GM23338 (cell line): ENCODE measurements at regions not wholly inside any gene's neighbourhood (a gene's known extent, or its start where the extent isn't known, plus 50 kb on each side); places are given as distances from the start of the nearest gene placed in this dataset.
A peak's percentile ranks its signal among the peaks of the same experiment; 100 is the strongest.

Source experiments
- ATAC-seq: fragments of 200-7000 bp; cut with Tn5 transposase; 3 replicates; pipeline ENCODE4 v1.9.1; 2020
- DNase-seq: peaks from one replicate; pipeline ENCODE4 v3.0.0-alpha.2; 2015; ENCODE audit warnings: low spot score
- H2AFZ ChIP-seq: fragments of 200-600 bp; sonication (generic); 2 replicates; pipeline ENCODE4 v1.8.0; 2016; ENCODE audit warnings: antibody characterized with exemption, mild to moderate bottlenecking, moderate library complexity
- H3F3A ChIP-seq: fragments of 200-600 bp; sonication (generic); replicated peaks from 2 replicates; pipeline ENCODE4 v1.8.0; 2017; ENCODE audit warnings: antibody characterized with exemption, mixed run types, low read depth
- H3K27ac ChIP-seq: fragments of 200-600 bp; sonication (generic); 2 replicates; pipeline ENCODE4 v1.6.1; 2016; ENCODE audit warnings: low read depth
- H3K27me3 ChIP-seq: fragments of 200-600 bp; sonication (generic); 2 replicates; pipeline ENCODE4 v1.8.0; 2016; ENCODE audit warnings: mild to moderate bottlenecking, mixed run types, moderate library complexity; ENCODE audit not compliant: insufficient read depth
- H3K36me3 ChIP-seq: fragments of 200-600 bp; sonication (generic); 2 replicates; pipeline ENCODE4 v1.8.0; 2016; ENCODE audit warnings: mild to moderate bottlenecking; ENCODE audit not compliant: insufficient read depth
- H3K4me1 ChIP-seq: fragments of 200-600 bp; sonication (generic); 2 replicates; pipeline ENCODE4 v1.8.0; 2016; ENCODE audit warnings: mild to moderate bottlenecking, moderate library complexity; ENCODE audit not compliant: insufficient read depth
- H3K4me2 ChIP-seq: fragments of 200-600 bp; sonication (generic); 2 replicates; pipeline ENCODE4 v1.7.1; 2017; ENCODE audit warnings: mixed run types
- H3K4me3 ChIP-seq: fragments of 200-600 bp; sonication (generic); 2 replicates; pipeline ENCODE4 v1.6.1; 2016; ENCODE audit warnings: mixed run types
- H3K79me2 ChIP-seq: fragments of 200-600 bp; sonication (generic); replicated peaks from 2 replicates; pipeline ENCODE4 v1.8.0; 2017; ENCODE audit warnings: mild to moderate bottlenecking; ENCODE audit not compliant: insufficient read depth
- H3K9me2 ChIP-seq: fragments of 200-600 bp; sonication (generic); 2 replicates; pipeline ENCODE4 v1.8.0; 2017; ENCODE audit not compliant: insufficient read depth
- H4K20me1 ChIP-seq: fragments of 200-600 bp; sonication (generic); replicated peaks from 2 replicates; pipeline ENCODE4 v1.8.0; 2017; ENCODE audit warnings: mild to moderate bottlenecking; ENCODE audit not compliant: insufficient read depth
- H3K27ac Mint-ChIP-seq: 2 replicates; pipeline ENCODE4 v1.8.0; 2020; ENCODE audit warnings: inconsistent platforms, mild to moderate bottlenecking, moderate library complexity, mixed read lengths
- H3K27me3 Mint-ChIP-seq: 3 replicates; pipeline ENCODE4 v1.8.0; 2022; ENCODE audit warnings: low read depth, mild to moderate bottlenecking, moderate library complexity, mixed read lengths, inconsistent platforms; ENCODE audit not compliant: insufficient read depth, poor library complexity
- H3K36me3 Mint-ChIP-seq: 3 replicates; pipeline ENCODE4 v1.8.0; 2021; ENCODE audit warnings: low read depth, mild to moderate bottlenecking, inconsistent platforms, moderate library complexity, mixed read lengths
- H3K4me1 Mint-ChIP-seq: 3 replicates; pipeline ENCODE4 v1.8.0; 2020; ENCODE audit warnings: mild to moderate bottlenecking, inconsistent platforms, mixed read lengths
- H3K4me3 Mint-ChIP-seq: 3 replicates; pipeline ENCODE4 v1.8.0; 2021; ENCODE audit warnings: moderate library complexity, mild to moderate bottlenecking, inconsistent platforms, mixed read lengths
- H3K9me3 Mint-ChIP-seq: 3 replicates; pipeline ENCODE4 v1.8.0; 2020; ENCODE audit warnings: moderate library complexity, mild to moderate bottlenecking, inconsistent platforms, mixed read lengths
- CREB1 ChIP-seq: fragments of 250-450 bp; sonication (Bioruptor Pico); IDR thresholded peaks from 2 replicates; pipeline ENCODE4 v1.5.0; 2020; ENCODE audit warnings: low read depth, mild to moderate bottlenecking, moderate library complexity
- ETS1 ChIP-seq: IDR thresholded peaks from 2 replicates; pipeline ENCODE4 v1.6.1; 2016; ENCODE audit warnings: antibody characterized with exemption
- EZH2 ChIP-seq: fragments of 200-600 bp; sonication (generic); IDR thresholded peaks from one replicate; pipeline ENCODE4 v1.8.0; 2017; ENCODE audit warnings: antibody characterized with exemption, mild to moderate bottlenecking, low read depth; ENCODE audit not compliant: unreplicated experiment
- EZH2phosphoT487 ChIP-seq: fragments of 200-600 bp; sonication (generic); IDR thresholded peaks from one replicate; pipeline ENCODE4 v1.8.1; 2018; ENCODE audit warnings: antibody characterized with exemption; ENCODE audit not compliant: unreplicated experiment
- JUNB ChIP-seq: IDR thresholded peaks from one replicate; pipeline ENCODE4 v1.6.1; 2016; ENCODE audit warnings: antibody characterized with exemption; ENCODE audit not compliant: unreplicated experiment
- NANOG ChIP-seq: IDR thresholded peaks from 2 replicates; pipeline ENCODE4 v1.6.1; 2016; ENCODE audit warnings: antibody characterized with exemption, borderline replicate concordance
- POLR2AphosphoS5 ChIP-seq: IDR thresholded peaks from 2 replicates; pipeline ENCODE4 v1.6.1; 2016; ENCODE audit warnings: antibody characterized with exemption, low read depth
- REST ChIP-seq: IDR thresholded peaks from one replicate; pipeline ENCODE4 v1.6.1; 2018; ENCODE audit warnings: antibody characterized with exemption; ENCODE audit not compliant: unreplicated experiment
- ZNF114 ChIP-seq: fragments of 250-450 bp; sonication (Bioruptor Pico); IDR thresholded peaks from 2 replicates; pipeline ENCODE4 v1.5.0; 2020; ENCODE audit warnings: mild to moderate bottlenecking, moderate library complexity
- ZNF331 ChIP-seq: fragments of 250-450 bp; sonication (Bioruptor Pico); IDR thresholded peaks from 2 replicates; pipeline ENCODE4 v1.5.0; 2020; ENCODE audit warnings: low read depth, mild to moderate bottlenecking, moderate library complexity

GRCh38 chr12:76664731-76665130 lies 99.2 kb upstream of the ZDHHC17 start (continued):
- TF ChIP-seq REST (no peak), CREB1 (CRISPR knock-in tag) (no peak), ETS1 (no peak), NANOG (no peak)

GRCh38 chr12:76666290-76666835 lies 97.6 kb upstream of the ZDHHC17 start:
- Mint-ChIP-seq H3K27me3 (peaks cover 5% of the 10 kb centered on the region), H3K27ac (no peak overlapping the region), H3K4me1 (peaks cover 32% of the 10 kb centered on the region), H3K9me3 (no peaks in the 10 kb centered on the region), H3K4me3 (peak overlapping the region; percentile 45; the same call in 1 of the 3 replicates), H3K36me3 (no peaks in the 10 kb centered on the region)
- DNase-seq (no peak), ATAC-seq (peak; percentile 73)
- no peaks in the 10 kb centered on the region for H4K20me1 ChIP-seq
- no peak overlapping the region for H2AFZ ChIP-seq
- no peaks in the 10 kb centered on the region for H3K36me3 ChIP-seq
- H3K4me3 ChIP-seq, result no peak overlapping the region
- peaks cover 17% of the 10 kb centered on the region for H3K9me2 ChIP-seq
- H3K27me3 ChIP-seq, result no peaks in the 10 kb centered on the region
- H3K27ac ChIP-seq, result no peak overlapping the region
- H3K79me2 ChIP-seq, result no peaks in the 10 kb centered on the region
- no peaks in the 10 kb centered on the region for H3F3A ChIP-seq
- H3K4me1 ChIP-seq, result peaks cover 24% of the 10 kb centered on the region
- H3K4me2 ChIP-seq, result peak overlapping the region; percentile 6
- TF ChIP-seq POLR2AphosphoS5, result no peak
- TF ChIP-seq ETS1, result no peak
- no peak for TF ChIP-seq EZH2phosphoT487
- TF ChIP-seq REST, result no peak
- no peak for TF ChIP-seq ZNF114 (CRISPR knock-in tag)
- TF ChIP-seq CREB1 (CRISPR knock-in tag), result no peak
- no peak for TF ChIP-seq NANOG
- TF ChIP-seq ZNF331 (CRISPR knock-in tag), result no peak
- TF ChIP-seq EZH2, result no peak
- no peak for TF ChIP-seq JUNB
